ENCODE measurements at regions not wholly inside any gene's neighbourhood (a gene's known extent, or its start where the extent isn't known, plus 50 kb on each side); places are given as distances from the start of the nearest gene placed in this dataset.
"Not testable (repeated sequence)": the region's sequence is repeated elsewhere in the genome, so short reads cannot be mapped to it uniquely, and the experiment has no call there.

DNA sequence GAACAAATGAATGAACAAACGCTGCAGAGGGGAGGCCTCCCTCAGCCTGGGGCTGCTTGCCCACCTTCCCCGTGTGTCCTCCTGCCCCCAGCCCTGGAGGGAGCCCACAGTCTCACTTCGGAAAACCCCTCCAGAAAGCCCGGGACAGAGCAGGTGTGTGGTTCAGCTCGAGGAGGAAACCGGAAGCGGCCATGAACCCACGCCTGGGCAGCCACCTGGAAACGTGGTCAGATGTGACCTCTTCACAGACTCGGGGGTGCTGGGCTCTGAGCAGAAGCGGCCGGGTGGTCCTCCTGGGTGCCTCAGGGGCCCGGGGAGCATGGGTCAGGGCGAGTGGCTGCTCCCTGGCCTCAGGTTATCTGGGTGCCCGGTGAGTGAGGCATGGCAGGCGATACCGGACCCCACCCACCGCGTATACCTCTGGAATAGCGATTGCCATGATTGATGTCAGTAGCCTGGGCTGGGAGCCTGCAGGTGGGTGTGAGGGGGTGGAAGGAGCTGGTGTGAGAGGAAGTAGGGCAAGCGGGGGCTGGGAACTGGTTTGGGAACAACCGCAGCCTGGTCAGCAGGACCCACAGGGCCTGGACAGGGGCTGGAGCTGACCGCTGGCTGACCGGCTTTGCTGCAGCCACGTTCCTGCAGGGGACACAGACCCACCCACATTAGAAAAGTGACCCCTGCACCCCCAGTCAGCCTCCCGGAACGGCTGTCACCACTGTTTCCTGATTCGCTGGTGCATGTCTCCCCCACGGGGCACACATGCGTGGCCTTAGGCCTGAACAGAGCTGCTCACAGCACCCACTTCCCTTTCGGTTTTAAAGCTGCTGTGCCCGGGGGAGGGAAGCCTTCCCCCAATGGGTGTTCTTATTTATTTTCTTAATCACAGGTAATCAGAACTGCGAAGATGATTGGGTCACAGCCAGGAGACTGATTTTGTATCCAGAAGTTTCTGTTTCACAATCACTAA, 5465.1 kb upstream of the TPTE start:
- not testable (repeated sequence) for H3K36me3 Mint-ChIP-seq (ENCODE audit: low read depth); H3K4me3 Mint-ChIP-seq; H3K9me3 Mint-ChIP-seq; H3K27ac Mint-ChIP-seq; H3K4me1 Mint-ChIP-seq (ENCODE audit: low read depth); H3K27me3 Mint-ChIP-seq (ENCODE audit: low read depth)

DNA sequence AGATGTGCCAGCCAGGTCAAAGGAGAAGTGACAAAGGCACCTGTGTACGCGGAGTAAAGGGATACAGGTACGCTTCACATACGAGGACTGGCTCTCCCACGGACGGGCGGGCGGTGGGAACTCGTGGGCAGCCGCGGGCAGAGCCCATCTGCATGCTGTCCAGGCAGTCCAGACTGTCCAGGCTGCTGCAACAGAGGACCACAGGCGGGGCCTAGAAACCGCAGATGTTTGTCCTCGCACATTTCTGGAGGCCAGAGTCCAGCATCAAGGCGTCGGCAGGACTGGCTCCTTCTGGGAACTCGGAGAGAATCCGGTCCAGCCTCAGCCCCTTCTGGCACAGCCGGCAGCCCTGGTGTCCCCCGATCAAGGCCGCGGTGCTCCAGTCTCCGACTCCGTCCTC, 5464.3 kb upstream of the TPTE start:
- not testable (repeated sequence) for H3K4me1 Mint-ChIP-seq (ENCODE audit: low read depth); H3K9me3 Mint-ChIP-seq; H3K27ac Mint-ChIP-seq; H3K4me3 Mint-ChIP-seq; H3K36me3 Mint-ChIP-seq (ENCODE audit: low read depth); H3K27me3 Mint-ChIP-seq (ENCODE audit: low read depth)

DNA sequence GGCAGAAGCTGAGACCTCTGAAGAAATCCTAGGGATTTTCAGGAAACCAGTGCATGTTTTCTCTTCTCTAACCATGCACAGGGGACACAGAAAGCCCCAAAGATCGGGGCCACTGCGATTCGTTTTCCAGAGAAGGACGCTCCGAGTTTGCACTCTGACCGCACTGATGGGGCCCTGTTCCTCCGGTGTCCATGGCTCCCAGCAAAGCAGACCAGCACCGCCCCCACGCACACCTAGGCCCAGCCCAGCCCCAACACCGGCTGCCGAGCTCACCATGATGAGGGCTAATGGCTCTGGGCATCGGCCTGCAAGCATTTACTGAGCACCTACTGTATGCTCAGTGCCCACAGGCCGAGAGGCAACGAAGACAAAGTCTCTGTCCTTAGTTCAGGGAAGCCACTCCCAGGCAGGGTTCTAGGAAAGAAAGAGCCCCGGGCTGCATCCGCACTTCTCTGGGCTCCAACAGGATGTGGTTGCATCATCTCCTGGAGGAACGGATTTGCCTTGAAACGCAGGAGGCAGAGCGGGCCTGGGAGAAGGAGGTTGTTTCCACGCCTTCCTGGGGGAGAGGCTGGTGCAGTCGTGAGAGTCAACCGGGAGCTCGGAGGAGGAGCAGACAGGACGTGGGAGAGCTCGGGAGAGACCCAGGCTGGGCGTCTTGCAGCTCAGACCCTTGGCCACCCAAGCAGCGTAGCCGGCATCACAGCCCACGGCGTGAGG, 5460.9 kb upstream of the TPTE start:
- H3K9me3 Mint-ChIP-seq; H3K4me1 Mint-ChIP-seq (ENCODE audit: low read depth); H3K27ac Mint-ChIP-seq; H3K27me3 Mint-ChIP-seq (ENCODE audit: low read depth); H3K4me3 Mint-ChIP-seq; H3K36me3 Mint-ChIP-seq (ENCODE audit: low read depth): not testable (repeated sequence)

DNA sequence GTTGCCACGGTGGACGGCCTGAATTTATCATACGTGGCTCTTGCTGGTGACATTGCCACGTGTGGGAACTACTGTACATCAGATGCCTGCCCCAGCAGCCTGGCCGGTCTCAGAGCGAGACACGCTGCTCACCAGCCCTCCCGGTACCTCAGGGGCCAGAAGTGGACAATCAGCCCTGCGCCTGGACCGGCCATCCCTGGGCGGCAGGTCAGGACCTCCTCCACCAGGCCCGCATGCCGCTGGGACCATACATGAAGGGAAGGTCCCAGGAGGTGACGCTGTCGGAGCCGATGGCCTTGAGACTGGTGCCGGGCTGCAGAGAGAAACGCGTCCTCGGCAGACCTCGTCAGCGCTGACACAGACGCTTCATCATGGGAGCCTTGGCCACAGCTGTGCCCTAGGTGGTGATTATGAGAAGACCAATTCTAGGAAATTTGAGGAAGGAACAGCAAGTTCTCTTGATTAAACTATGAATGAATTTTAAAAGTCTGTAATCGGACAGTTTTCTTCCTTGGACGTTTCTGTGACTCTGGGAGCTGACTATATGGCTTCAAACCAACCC, 5456.7 kb upstream of the TPTE start:
- H3K9me3 Mint-ChIP-seq; H3K4me1 Mint-ChIP-seq (ENCODE audit: low read depth); H3K36me3 Mint-ChIP-seq (ENCODE audit: low read depth); H3K27me3 Mint-ChIP-seq (ENCODE audit: low read depth); H3K4me3 Mint-ChIP-seq; H3K27ac Mint-ChIP-seq: not testable (repeated sequence)

DNA sequence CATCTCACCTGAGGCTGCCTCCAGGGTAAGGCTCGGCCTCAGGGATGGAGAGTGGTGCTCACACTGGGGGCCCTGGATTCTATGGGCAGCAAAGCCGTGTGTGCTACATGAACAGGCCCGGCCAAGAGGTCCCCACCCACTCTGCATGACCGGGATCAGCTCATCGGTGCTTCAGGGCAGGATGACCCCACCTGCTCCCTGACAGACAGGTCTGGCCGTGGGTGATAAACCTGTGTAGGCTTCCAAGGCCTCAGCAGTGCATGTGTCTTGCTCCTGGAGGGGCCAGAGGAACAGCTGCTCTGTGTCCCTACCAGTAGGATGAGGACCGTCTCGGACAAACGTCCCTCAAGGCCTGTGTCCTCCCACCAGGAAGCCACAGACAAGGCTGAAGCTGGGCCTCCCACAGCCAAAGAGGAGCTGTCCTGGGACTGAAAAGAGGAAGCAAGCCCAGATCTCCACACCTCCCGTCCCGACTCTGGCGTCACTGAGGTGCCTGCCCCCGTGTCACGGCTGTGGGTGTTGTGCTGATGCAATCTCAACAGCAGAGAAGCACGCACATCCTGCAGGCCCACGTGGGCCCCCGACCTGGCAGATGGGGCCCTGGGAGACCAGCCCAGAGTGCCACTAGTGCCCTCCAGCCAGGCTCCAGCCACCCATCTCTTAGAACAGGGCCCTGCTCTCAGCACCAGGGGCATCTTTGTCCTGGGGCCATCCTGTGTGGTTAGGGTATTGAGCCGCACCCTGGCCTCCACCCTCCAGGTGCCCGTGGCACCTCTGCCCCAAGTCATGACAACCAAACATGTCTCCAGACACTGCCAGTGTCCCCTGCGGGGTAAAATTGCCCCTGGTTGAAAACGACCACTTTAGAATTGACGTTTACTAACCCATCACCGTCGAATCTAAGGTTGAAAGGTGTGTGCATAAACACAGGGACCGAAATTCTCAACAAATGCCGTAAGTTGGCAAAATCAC, 5455.9 kb upstream of the TPTE start:
- H3K36me3 Mint-ChIP-seq (ENCODE audit: low read depth); H3K4me3 Mint-ChIP-seq; H3K9me3 Mint-ChIP-seq; H3K4me1 Mint-ChIP-seq (ENCODE audit: low read depth); H3K27me3 Mint-ChIP-seq (ENCODE audit: low read depth): not testable (repeated sequence)
- peak overlapping the region; percentile 26 for H3K27ac Mint-ChIP-seq

DNA sequence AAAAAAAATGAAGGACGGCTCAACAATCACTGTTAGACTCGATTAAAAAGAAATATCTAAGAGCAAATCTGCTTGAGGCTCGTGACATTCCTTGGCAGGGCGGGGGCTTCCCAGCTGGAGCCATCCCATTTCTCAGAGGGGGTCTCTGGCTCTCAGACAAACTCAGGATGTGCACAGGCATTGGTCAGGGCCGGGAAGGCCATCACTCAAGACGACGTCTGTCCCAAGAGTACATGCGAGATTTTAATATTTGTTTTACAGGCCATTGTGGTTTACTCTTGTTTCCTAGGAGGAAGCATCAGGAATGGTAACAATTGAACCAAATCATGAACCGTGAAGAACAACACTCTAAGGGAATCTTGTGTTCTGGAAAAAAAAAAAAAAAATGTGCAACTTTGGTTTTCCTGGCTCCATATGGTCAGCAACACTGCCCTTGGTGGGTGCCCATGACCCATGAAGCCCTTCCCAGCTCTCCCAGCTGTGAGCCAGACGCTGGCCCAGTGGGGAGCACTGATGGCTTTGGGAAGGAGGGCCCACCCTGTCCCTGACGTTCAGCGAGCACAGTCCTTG, 5454.6 kb upstream of the TPTE start:
- H3K4me1 Mint-ChIP-seq (ENCODE audit: low read depth); H3K27ac Mint-ChIP-seq; H3K4me3 Mint-ChIP-seq; H3K27me3 Mint-ChIP-seq (ENCODE audit: low read depth); H3K9me3 Mint-ChIP-seq; H3K36me3 Mint-ChIP-seq (ENCODE audit: low read depth): not testable (repeated sequence)

DNA sequence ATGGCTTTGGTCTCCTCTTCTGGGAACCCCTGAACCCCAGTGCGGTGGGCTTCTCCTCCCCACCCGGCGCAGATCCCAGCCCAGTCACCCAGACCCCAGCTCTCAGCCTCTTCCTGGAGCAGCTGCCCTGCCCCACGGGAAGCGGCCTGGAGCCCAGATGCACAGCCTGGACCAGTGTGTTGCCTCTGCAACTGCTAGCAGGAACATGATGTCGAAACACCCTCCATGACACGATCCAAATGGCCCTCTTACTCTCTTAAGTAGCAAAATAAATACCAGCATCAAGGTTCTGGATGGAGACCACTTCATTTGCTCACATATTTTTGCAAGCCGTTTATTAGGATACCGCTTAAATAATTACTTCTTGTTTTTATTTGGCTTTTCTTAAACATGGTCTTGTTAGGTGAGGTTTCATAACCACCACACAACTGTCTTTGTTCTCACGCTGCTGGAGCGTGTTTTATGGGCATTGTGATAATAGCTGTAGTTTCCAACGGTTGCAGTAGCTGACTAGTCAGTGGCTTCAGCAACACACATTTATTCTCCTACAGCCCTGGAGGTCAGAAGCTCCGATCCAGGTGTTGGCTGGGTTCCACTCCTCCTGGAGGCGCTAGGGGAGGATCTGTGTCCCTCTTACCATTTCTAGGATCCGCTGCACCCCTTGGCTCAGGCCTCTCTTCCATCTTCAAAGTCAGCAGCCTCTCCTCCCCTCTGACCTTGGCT, 5453.9 kb upstream of the TPTE start:
- not testable (repeated sequence) for H3K27ac Mint-ChIP-seq; H3K4me1 Mint-ChIP-seq (ENCODE audit: low read depth); H3K9me3 Mint-ChIP-seq; H3K36me3 Mint-ChIP-seq (ENCODE audit: low read depth); H3K27me3 Mint-ChIP-seq (ENCODE audit: low read depth); H3K4me3 Mint-ChIP-seq

DNA sequence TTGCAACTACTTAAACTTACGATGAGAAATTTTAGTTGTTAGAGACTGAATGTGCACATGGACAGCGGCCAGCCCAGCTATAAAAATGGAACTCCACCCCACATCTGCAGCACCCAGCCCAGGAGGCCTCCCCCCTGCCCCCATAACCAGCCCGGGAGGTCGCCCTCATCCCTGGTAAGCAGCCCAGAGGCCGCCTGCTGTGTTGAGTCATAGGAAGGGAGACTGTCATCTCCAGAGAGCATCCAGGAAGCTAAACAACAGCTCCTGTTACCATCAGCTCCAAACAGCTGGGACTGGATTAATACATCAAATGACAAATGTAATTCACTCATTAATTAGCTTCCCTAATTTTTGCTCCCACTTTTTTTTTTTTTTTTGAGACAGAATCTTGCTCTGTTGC, 5452.7 kb upstream of the TPTE start:
- not testable (repeated sequence) for H3K4me1 Mint-ChIP-seq (ENCODE audit: low read depth); H3K27ac Mint-ChIP-seq; H3K27me3 Mint-ChIP-seq (ENCODE audit: low read depth); H3K9me3 Mint-ChIP-seq; H3K36me3 Mint-ChIP-seq (ENCODE audit: low read depth); H3K4me3 Mint-ChIP-seq

DNA sequence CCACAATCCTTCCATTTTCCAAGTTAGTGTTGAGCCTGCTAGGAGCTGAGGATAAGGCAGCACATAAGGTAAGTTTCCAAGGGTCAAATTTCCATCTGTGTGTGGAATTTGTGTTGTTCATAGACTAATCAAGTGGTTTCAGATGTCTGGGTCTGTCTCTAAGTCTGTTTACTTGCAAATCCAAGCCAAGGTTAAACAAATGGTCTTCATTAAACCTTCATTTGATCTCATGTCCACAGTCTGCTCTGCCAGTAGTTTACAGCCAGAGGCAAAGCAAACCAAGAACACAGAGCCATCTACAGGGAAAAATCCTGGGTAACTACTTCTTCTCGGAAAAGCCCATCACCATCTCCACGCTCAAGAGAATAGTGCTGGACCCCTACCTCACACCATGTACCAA, 5450.2 kb upstream of the TPTE start:
- H3K4me3 Mint-ChIP-seq; H3K27ac Mint-ChIP-seq; H3K9me3 Mint-ChIP-seq; H3K27me3 Mint-ChIP-seq (ENCODE audit: low read depth); H3K4me1 Mint-ChIP-seq (ENCODE audit: low read depth); H3K36me3 Mint-ChIP-seq (ENCODE audit: low read depth): not testable (repeated sequence)

DNA sequence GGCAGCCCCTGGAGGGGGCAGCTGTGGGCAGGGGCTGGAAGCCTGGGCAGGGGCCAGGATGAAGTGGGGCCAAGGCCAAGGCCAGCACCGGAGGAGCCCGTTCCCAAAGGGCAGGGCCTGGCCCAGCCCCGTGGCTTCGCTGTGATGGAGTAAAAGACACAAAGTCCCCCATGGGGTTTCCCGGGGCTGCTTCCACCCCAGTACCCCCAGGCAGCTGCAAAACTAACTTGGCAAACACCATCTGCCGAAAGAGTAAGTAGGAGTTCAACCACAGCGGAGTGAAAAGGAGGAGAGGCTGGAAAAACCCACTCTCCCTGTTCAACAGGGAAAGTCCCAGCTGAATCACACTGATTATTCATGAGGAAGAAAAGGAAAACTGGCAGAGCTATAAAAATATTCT, 5444.5 kb upstream of the TPTE start:
- not testable (repeated sequence) for H3K4me3 Mint-ChIP-seq; H3K36me3 Mint-ChIP-seq (ENCODE audit: low read depth); H3K27ac Mint-ChIP-seq; H3K27me3 Mint-ChIP-seq (ENCODE audit: low read depth); H3K4me1 Mint-ChIP-seq (ENCODE audit: low read depth); H3K9me3 Mint-ChIP-seq

DNA sequence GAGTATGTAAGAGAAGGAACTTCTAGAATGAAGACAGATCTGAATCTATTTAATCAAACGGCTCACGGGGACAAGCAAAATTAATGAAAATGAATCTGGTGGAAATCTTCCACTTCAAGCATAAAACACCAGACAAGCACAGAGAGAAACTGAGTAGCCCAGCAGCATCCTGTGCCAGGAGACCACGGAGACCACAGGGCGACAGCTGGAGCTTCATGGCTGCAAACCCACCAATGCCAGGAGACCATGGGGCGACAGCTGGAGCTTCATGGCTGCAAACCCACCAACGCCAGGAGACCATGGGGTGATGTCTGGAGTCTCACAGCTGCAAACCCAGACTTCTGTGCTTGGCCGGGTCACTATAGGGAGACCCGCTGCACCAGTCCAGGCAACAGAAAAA, 5442.0 kb upstream of the TPTE start:
- H3K36me3 Mint-ChIP-seq (ENCODE audit: low read depth); H3K9me3 Mint-ChIP-seq; H3K27me3 Mint-ChIP-seq (ENCODE audit: low read depth); H3K4me3 Mint-ChIP-seq; H3K27ac Mint-ChIP-seq; H3K4me1 Mint-ChIP-seq (ENCODE audit: low read depth): not testable (repeated sequence)

DNA sequence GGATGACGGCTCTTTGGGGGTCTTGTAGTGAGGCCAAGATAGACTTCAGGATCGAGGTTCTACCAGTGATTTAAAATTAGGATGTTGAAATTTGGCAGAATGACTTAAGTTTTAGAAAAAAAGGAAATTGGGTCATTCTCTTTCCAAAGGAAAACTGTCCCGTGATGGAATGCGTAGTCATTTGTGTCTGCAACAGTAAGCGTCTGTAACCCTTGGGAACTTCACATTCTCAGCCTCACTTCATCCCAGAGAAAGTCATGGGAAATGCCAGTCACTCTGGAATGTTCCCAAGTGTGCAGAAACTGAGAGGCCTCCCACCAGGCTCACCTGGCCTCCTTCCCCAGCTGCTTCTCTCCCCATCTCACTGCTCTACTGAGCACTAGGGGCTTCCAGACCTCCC, 5441.4 kb upstream of the TPTE start:
- not testable (repeated sequence) for H3K27ac Mint-ChIP-seq; H3K27me3 Mint-ChIP-seq (ENCODE audit: low read depth)

DNA sequence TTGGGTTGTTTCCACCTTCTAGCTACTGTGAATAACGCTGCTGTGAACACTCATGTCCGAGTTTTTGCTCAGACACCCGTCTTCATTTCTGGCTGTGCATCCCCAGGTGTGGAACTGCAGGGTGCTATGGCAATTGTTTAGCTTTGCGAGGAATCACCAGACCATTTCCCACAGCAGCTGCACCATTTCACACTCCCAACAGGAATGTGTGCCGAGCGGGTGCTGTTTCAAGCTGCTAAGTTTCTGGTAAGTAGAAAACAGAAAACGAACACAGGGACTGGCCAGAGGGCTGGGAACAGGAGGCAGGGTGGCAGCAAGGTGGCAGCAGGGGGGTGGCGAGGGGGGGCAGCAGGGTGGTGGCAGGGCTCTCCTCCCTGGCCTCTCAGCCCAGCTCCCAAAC, 5437.1 kb upstream of the TPTE start:
- not testable (repeated sequence) for H3K9me3 Mint-ChIP-seq; H3K4me1 Mint-ChIP-seq (ENCODE audit: low read depth); H3K27ac Mint-ChIP-seq; H3K4me3 Mint-ChIP-seq; H3K36me3 Mint-ChIP-seq (ENCODE audit: low read depth); H3K27me3 Mint-ChIP-seq (ENCODE audit: low read depth)

More for the DNA sequence above, 5441.4 kb upstream of the TPTE start:
- not testable (repeated sequence) for H3K4me3 Mint-ChIP-seq; H3K9me3 Mint-ChIP-seq; H3K36me3 Mint-ChIP-seq (ENCODE audit: low read depth); H3K4me1 Mint-ChIP-seq (ENCODE audit: low read depth)

DNA sequence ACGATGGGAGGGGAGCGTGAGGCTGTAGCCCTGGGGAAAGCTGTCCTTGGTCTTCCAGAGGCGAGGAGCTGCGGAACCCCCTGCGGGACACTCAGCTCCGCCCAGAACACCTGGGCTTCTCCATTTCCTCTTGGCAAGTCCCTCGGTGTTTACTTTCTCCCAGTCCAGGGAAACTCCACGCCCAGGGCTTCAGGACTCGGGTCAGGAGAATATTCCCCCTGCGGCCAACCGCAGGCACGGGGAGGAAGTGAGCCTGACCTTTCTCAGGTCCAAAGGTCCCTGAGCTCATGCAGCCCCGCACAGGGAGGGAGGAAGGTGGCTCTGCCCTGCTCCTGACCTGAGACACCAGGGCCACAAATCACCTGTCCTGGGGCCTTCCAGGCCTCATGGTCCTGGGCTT, 5435.9 kb upstream of the TPTE start:
- H3K4me3 Mint-ChIP-seq; H3K27me3 Mint-ChIP-seq (ENCODE audit: low read depth); H3K9me3 Mint-ChIP-seq; H3K4me1 Mint-ChIP-seq (ENCODE audit: low read depth); H3K36me3 Mint-ChIP-seq (ENCODE audit: low read depth); H3K27ac Mint-ChIP-seq: not testable (repeated sequence)
